HFFc6 (cell line): ENCODE measurements at regions not wholly inside any gene's neighbourhood (a gene's known extent, or its start where the extent isn't known, plus 50 kb on each side); places are given as distances from the start of the nearest gene placed in this dataset.

Experiments used
- DNase-seq: peaks from one replicate; pipeline ENCODE4 v3.0.0-alpha.2; 2018
- H3K27ac Mint-ChIP-seq: 2 replicates; pipeline ENCODE4 v1.8.0; 2020; ENCODE audit warnings: mild to moderate bottlenecking, mixed read lengths
- H3K27me3 Mint-ChIP-seq: 2 replicates; pipeline ENCODE4 v1.8.0; 2021; ENCODE audit warnings: mild to moderate bottlenecking, moderate library complexity, mixed read lengths; ENCODE audit not compliant: insufficient read depth
- H3K36me3 Mint-ChIP-seq: 2 replicates; pipeline ENCODE4 v1.8.0; 2021; ENCODE audit warnings: low read depth, mixed read lengths
- H3K4me1 Mint-ChIP-seq: 2 replicates; pipeline ENCODE4 v1.8.0; 2020; ENCODE audit warnings: low read depth, mixed read lengths
- H3K4me3 Mint-ChIP-seq: 2 replicates; pipeline ENCODE4 v1.8.0; 2020; ENCODE audit warnings: mild to moderate bottlenecking, moderate library complexity, mixed read lengths
- H3K9me3 Mint-ChIP-seq: 2 replicates; pipeline ENCODE4 v1.8.0; 2020; ENCODE audit warnings: mild to moderate bottlenecking, mixed read lengths
- CTCF ChIP-seq: fragments of 200-600 bp; sonication (generic); IDR thresholded peaks from 2 replicates; pipeline ENCODE4 v1.5.0; 2021; ENCODE audit warnings: antibody characterized with exemption, mild to moderate bottlenecking

GRCh38 chr10:107215681-107216080 lies 51.2 kb upstream of the SORCS1 start:
- TF ChIP-seq CTCF = no peak
- Mint-ChIP-seq H3K27ac (no peak overlapping the region), H3K9me3 (peaks cover 39% of the 10 kb centered on the region)

More at GRCh38 chr10:107215681-107216080, 51.2 kb upstream of the SORCS1 start:
- Mint-ChIP-seq H3K4me3 (no peak overlapping the region), H3K4me1 (no peaks in the 10 kb centered on the region), H3K27me3 (peaks cover 3% of the 10 kb centered on the region; the same call in 1 of the 2 replicates), H3K36me3 (peaks cover 13% of the 10 kb centered on the region; the same call in 1 of the 2 replicates)
- no peak for DNase-seq
